Activated T-helper 1 cell treated with anti-CD3 and anti-CD28 coated beads, Interleukin-12 subunit alpha, Interleukin-12 subunit beta, Interleukin-2, Interleukin-4 antibody, amounts not matched to agents 30 ng/mL and 10 ng/mL and 1 ng/mL, durations not matched to agents 14 hours and 24 hours and 36 hours (primary cell): ENCODE measurements at regions not wholly inside any gene's neighbourhood (a gene's known extent, or its start where the extent isn't known, plus 50 kb on each side); places are given as distances from the start of the nearest gene placed in this dataset.
"Not testable (repeated sequence)": the region's sequence is repeated elsewhere in the genome, so short reads cannot be mapped to it uniquely, and the experiment has no call there.

Experiments used
- DNase-seq: peaks from one replicate; pipeline ENCODE4 v3.0.0; 2021; ENCODE audit warnings: low spot score
- H3K27ac Mint-ChIP-seq: one replicate; pipeline ENCODE4 v1.8.0; 2021; ENCODE audit warnings: mild to moderate bottlenecking, mixed read lengths
- H3K27me3 Mint-ChIP-seq: one replicate; pipeline ENCODE4 v1.8.0; 2022; ENCODE audit warnings: mild to moderate bottlenecking, moderate library complexity, mixed read lengths; ENCODE audit not compliant: insufficient read depth
- H3K36me3 Mint-ChIP-seq: one replicate; pipeline ENCODE4 v1.8.0; 2021; ENCODE audit warnings: low read depth, mixed read lengths
- H3K4me1 Mint-ChIP-seq: one replicate; pipeline ENCODE4 v1.8.0; 2021; ENCODE audit warnings: low read depth, mixed read lengths
- H3K4me3 Mint-ChIP-seq: one replicate; pipeline ENCODE4 v1.8.0; 2021; ENCODE audit warnings: mild to moderate bottlenecking, moderate library complexity, mixed read lengths
- H3K9me3 Mint-ChIP-seq: one replicate; pipeline ENCODE4 v1.8.0; 2021; ENCODE audit warnings: mixed read lengths
- intact Hi-C: fragments of 100-400 bp; cut with micrococcal nuclease; formaldehyde crosslinking; loops from one replicate; pipeline ENCODE4 v1.15.1; 2024

DNA sequence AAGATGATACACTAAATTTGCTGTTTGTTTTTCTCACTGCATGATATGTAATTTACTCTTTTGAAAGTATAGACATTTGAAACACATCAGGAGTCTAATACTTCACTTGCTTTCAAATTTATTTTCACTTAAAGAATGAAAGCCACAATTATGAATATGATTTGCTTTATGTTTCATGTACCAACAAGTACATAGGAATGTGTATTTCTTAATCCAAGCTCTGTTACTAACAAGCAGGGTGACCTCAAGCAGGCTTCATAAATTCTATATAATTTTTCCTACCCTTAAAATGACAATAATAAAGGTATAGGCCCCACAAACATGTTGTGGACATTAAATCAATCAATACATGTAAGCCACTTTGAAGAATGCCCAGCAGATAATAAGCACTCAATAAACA lies 170.2 kb upstream of the P2RY1 start:
- Mint-ChIP-seq H3K36me3 (no peaks in the 10 kb centered on the region), H3K4me3 (no peak overlapping the region), H3K4me1 (no peaks in the 10 kb centered on the region), H3K27ac (no peak overlapping the region), H3K27me3 (no peaks in the 10 kb centered on the region), H3K9me3 (peaks cover 19% of the 10 kb centered on the region)
- DNase-seq: no peak
- intact Hi-C loops: no loop called here

DNA sequence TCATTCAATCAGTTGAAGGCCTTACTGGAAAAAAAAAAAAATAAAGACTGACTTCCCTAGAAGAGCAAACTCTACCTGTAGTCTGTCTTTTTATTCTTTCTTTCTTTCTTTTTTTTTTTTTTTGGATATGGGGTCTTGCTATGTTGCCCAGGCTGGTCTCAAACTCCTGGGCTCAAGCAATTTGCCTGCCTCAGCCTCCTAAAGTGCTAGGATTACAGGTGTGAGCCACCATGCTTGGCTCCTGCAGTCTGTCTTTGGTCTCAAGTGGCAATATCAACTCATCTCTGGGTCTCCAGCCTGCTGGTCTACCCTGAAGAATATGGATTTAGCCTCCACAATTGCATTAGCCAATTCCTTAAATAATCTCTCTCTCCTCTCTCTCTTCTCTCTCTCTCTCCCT lies 167.7 kb upstream of the P2RY1 start:
- no peaks in the 10 kb centered on the region for H3K4me1 Mint-ChIP-seq
- no peak overlapping the region for H3K4me3 Mint-ChIP-seq
- H3K36me3 Mint-ChIP-seq: no peaks in the 10 kb centered on the region
- no peaks in the 10 kb centered on the region for H3K27me3 Mint-ChIP-seq
- intact Hi-C loops: no loop called here
- DNase-seq: no peak
- H3K9me3 Mint-ChIP-seq: peaks cover 2% of the 10 kb centered on the region
- no peak overlapping the region for H3K27ac Mint-ChIP-seq

DNA sequence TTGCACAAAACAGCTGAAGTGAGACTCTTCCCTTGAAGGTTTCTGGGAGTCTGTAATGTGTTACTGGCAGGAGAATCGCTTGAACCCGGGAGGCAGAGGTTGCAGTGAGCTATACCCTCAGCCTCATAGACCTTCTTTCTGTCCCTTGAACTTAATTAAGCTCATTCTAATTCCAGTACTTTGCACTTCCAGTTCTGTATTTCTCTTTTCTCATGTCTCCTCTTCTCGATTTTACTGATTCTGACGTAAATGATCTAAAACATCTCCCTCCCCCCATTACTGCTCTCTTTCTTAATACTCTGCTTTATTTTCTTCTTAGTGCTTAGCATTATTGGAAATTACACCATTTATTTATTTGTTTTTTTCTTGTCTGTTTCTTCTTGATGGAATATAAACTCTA lies 165.4 kb upstream of the P2RY1 start:
- DNase-seq: no peak
- intact Hi-C loops: no loop called here
- H3K27me3 Mint-ChIP-seq: no peaks in the 10 kb centered on the region
- H3K4me1 Mint-ChIP-seq: no peaks in the 10 kb centered on the region
- H3K36me3 Mint-ChIP-seq: no peaks in the 10 kb centered on the region
- no peaks in the 10 kb centered on the region for H3K9me3 Mint-ChIP-seq
- no peak overlapping the region for H3K4me3 Mint-ChIP-seq
- no peak overlapping the region for H3K27ac Mint-ChIP-seq

DNA sequence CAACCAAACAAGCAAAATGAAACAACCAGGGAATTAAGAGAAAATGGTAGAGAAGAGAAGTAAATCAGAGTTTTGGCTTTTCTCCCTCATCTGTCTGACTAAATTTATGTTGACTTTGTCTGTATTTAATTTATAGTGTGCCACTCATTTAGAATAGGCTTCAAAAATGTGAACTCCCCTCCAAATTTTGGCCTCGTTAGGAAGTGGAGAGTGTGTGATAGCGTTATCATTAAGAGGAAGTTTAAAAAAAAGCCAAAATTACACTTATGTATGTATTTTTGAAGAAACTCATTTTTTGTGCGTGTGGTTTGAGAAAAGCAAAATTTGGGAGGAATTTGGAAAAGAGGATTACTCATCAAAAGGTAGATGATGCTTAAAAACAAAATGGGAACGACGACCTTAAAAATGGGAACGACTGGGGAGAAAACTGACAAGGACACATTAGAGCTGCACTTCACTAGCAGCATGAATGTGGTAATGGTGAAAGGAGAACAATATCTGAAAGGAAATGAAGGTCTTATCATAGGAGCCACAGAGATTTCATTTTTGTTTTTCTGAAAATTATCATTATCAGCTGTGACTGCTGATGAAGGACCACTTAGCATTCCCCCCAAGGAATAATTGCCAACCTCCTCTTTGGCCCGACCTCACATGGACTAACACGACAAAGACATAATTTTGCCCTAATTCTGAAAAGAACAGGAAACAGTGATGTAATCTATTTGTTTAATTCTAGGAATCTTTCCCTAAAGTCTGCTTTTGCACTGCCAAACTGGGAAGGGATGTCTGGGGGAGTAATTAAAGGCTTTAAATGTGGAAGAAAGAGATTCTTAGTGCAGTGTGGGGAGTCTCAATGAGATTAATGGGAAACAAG lies 163.2 kb upstream of the P2RY1 start:
- no peak overlapping the region for H3K4me3 Mint-ChIP-seq
- no peak overlapping the region for H3K27ac Mint-ChIP-seq
- intact Hi-C loops: no loop called here
- H3K36me3 Mint-ChIP-seq: no peaks in the 10 kb centered on the region
- DNase-seq: no peak
- no peaks in the 10 kb centered on the region for H3K27me3 Mint-ChIP-seq
- no peaks in the 10 kb centered on the region for H3K4me1 Mint-ChIP-seq
- H3K9me3 Mint-ChIP-seq: no peaks in the 10 kb centered on the region

DNA sequence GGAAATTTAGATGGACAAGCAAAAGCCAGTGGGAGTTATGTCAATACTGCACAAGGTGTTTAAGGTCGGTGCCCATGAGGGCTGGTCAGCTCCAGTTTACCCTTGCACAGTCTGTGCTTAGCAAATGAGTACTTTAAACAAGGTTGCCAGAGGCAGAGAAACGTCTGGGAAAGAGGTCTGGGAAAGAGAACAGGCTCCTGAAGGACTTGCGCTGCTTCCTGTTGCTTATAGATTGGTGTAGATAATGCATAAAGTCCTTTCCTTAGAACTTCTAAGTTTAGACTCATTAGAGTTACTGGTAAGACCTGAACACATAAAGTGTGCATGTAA lies 162.6 kb upstream of the P2RY1 start:
- DNase-seq: no peak
- Mint-ChIP-seq H3K36me3 (no peaks in the 10 kb centered on the region), H3K9me3 (no peaks in the 10 kb centered on the region), H3K4me1 (no peaks in the 10 kb centered on the region), H3K27me3 (no peaks in the 10 kb centered on the region), H3K4me3 (no peak overlapping the region), H3K27ac (no peak overlapping the region)
- intact Hi-C loops: no loop called here

DNA sequence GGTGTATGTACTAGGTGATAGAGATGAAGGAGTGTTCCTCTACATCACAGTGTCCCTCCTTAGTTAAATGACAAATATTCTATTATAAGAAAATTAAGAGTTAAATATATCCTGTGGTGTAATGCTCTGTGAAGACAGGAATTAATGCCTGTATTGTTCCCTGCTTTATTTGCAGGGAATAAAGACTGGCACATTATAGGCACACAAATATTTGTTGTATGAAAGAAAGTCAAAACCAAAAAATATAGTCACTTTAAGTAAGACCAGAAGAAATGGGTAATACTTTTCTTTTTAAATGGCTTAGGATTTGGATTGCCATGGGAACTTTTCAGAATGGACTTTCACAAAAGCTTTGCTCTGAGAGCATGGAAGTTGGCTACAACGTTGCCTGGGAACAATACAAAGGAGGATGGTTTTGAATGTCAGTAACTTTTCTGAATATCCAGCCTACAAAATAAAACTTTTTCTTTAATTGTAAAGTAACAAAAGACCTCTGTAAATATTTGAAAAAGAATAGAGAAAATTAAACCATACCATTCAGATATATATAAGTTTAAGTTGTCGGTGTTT lies 158.0 kb upstream of the P2RY1 start:
- Mint-ChIP-seq H3K4me1 (no peaks in the 10 kb centered on the region), H3K4me3 (no peak overlapping the region), H3K27me3 (no peaks in the 10 kb centered on the region), H3K27ac (no peak overlapping the region), H3K36me3 (no peaks in the 10 kb centered on the region), H3K9me3 (no peaks in the 10 kb centered on the region)
- no peak for DNase-seq
- intact Hi-C loops: no loop called here

DNA sequence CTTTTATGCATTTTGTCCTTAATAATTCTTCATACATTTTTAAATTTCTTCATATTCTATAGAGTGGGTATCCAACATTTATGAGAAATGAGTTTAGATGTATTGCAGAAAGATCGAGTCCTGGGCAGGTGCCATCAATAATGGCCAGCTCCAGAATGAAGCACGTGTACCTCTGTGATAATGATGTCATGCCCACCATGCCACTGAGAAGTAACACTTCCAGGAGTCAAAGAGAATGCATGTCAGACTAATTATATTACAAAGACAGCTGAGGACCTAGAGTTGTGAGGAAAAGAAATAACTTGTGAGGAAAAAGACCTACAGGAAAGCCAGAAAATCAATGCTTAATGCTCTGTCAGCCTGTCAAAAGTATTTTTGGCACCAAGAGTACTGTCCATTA lies 157.4 kb upstream of the P2RY1 start:
- H3K4me1 Mint-ChIP-seq: no peaks in the 10 kb centered on the region
- no peaks in the 10 kb centered on the region for H3K27me3 Mint-ChIP-seq
- intact Hi-C loops: no loop called here
- H3K36me3 Mint-ChIP-seq: no peaks in the 10 kb centered on the region
- H3K27ac Mint-ChIP-seq: no peak overlapping the region
- DNase-seq: no peak
- no peaks in the 10 kb centered on the region for H3K9me3 Mint-ChIP-seq
- no peak overlapping the region for H3K4me3 Mint-ChIP-seq

DNA sequence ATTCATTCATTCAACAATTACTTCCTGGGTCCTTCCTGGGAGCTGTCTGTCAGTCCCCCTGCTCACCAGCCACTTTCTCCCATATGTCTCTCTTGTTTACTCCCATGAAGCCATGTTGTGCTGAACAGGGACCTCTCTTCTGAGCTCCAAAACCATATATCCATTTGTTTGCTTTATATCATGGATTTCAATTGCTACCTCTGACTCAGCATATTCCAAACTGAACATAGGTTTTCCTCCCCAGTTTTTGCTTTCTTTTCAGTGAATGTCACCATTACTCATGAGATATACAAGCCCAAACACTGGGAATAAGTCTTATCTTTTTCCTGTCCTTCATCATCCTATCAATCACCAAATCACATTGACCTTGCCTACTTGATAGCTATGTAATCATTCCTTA lies 152.5 kb upstream of the P2RY1 start:
- no peak for DNase-seq
- Mint-ChIP-seq H3K4me1 (no peaks in the 10 kb centered on the region), H3K4me3 (no peak overlapping the region), H3K27me3 (no peaks in the 10 kb centered on the region), H3K27ac (no peak overlapping the region), H3K9me3 (no peaks in the 10 kb centered on the region), H3K36me3 (no peaks in the 10 kb centered on the region)
- intact Hi-C loops: no loop called here

DNA sequence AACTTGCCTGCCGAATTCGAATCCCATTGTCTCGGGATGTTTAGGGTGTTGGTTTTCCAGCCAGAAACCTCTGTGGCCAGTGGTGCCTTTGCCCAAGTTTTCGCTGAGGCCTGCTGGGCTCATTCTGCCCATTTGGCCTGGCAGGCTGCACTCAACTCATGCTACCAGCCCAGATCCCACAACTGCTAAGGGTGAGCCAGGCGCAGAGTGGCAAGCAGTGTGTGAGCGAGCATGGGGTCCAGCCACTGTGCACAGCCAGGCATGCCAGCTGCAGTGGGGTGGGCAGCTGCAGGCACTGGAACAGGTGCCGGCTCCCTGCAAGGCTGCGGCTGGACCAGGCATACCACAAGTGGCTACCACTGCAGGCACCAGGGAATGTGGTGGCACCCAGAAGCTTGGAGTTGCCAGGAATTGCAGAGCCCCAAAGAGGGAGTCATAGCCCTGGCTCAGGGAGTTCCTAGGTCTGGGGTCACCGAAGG lies 151.4 kb upstream of the P2RY1 start:
- no peaks in the 10 kb centered on the region for H3K4me1 Mint-ChIP-seq
- no peak overlapping the region for H3K27ac Mint-ChIP-seq
- no peaks in the 10 kb centered on the region for H3K27me3 Mint-ChIP-seq
- H3K36me3 Mint-ChIP-seq: no peaks in the 10 kb centered on the region
- no peak for DNase-seq
- H3K4me3 Mint-ChIP-seq: no peak overlapping the region
- intact Hi-C loops: no loop called here
- H3K9me3 Mint-ChIP-seq: no peaks in the 10 kb centered on the region

DNA sequence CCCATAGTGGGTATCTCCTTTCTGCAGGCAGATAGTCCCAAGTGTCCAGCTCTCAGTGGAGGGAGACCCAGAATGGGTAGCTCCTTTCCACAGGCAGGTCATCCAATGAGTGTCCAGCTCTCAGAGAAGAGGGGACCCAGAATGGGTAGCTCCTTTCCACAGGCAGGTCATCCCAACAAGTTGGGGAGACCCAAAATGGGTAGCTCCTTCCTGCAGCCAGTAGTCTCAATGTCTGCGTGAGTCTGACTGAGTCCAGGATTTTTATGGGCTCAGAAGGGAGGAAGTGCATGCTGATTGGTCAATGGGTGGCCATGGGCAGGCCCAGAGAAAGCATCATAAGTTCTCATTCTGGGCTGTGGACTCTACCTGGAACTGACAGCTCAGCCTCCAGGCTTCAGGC lies 150.7 kb upstream of the P2RY1 start:
- no peaks in the 10 kb centered on the region for H3K36me3 Mint-ChIP-seq
- H3K27ac Mint-ChIP-seq: no peak overlapping the region
- intact Hi-C loops: no loop called here
- no peak for DNase-seq
- no peaks in the 10 kb centered on the region for H3K9me3 Mint-ChIP-seq
- H3K27me3 Mint-ChIP-seq: no peaks in the 10 kb centered on the region
- no peak overlapping the region for H3K4me3 Mint-ChIP-seq
- no peaks in the 10 kb centered on the region for H3K4me1 Mint-ChIP-seq

DNA sequence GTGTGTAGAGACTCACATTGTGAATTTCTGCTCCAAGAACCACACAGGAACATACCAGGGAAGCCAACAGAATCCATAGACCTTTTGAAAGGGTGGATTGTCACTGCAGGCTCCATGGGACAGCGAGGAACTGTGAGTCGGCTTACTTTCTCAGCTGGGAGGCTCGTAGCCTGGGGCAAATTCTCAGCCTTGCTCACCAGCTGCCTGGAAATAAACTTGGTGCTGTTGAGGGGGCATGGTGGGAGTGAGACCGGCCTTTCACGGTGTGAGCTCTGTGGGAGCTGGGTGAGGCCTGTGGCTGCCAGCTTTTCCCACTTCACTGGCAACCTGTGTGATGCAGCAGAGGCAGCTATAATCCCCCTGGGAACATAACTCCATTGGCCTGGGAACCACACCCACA lies 146.6 kb upstream of the P2RY1 start:
- no peak overlapping the region for H3K4me3 Mint-ChIP-seq
- peaks cover 2% of the 10 kb centered on the region for H3K27me3 Mint-ChIP-seq
- no peak overlapping the region for H3K27ac Mint-ChIP-seq
- H3K9me3 Mint-ChIP-seq: no peaks in the 10 kb centered on the region
- intact Hi-C loops: no loop called here
- peaks cover 1% of the 10 kb centered on the region for H3K36me3 Mint-ChIP-seq
- no peak for DNase-seq
- peaks cover 7% of the 10 kb centered on the region for H3K4me1 Mint-ChIP-seq

DNA sequence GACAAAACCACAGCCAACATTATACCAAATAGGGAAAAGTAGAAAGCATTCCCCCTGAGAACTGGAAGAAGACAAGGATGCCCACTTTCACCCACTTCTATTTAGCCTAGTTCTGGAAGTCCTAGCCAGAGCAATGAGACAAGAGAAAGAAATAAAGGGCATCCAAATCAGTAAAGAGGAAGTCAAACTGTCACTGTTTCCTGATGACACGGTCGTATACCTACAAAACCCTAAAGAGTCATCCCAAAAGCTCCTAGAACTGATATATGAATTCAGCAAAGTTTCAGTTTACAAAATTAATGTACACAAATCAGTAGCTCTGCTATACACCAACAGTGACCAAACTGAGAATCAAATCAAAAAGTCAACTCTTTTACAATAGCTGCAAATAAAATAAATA lies 142.6 kb upstream of the P2RY1 start:
- not testable (repeated sequence) for H3K27me3 Mint-ChIP-seq, H3K9me3 Mint-ChIP-seq, H3K36me3 Mint-ChIP-seq, H3K27ac Mint-ChIP-seq, H3K4me1 Mint-ChIP-seq, DNase-seq, H3K4me3 Mint-ChIP-seq
- intact Hi-C loops: loop anchor here (2.0 to 5.0 kb wide), 2 partner anchors 220 to 1388 kb away; no protein-coding TSS in a partner anchor

DNA sequence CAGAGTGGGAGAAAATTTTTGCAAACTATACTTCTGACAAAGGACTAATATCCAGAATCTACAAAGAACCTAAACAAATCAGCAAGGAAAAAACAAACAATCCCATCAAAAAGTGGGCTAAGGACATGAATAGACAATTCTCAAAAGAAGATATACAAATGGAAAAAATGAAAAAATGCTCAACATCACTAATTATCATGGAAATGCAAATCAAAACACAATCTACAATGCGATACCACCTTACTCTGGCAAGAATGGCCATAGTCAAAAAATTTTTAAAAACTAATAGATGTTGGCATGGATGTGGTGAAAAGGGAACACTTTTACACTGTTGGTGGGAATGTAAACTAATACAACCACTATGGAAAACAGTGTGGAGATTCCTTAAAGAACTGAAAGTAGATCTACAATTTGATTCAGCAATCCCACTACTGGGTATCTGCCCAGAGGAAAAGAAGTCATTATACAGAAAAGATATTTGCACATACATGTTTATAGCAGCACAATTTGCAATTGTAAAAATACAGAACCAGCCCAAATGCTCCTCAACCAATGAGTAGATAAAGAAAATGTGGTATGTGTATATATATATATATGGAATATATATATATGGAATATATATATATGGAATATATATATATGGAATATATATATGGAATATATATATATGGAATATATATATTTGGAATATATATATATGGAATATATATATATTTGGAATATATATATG lies 141.2 kb upstream of the P2RY1 start:
- not testable (repeated sequence) for H3K27ac Mint-ChIP-seq, H3K4me3 Mint-ChIP-seq, H3K9me3 Mint-ChIP-seq, H3K36me3 Mint-ChIP-seq, H3K27me3 Mint-ChIP-seq, DNase-seq, H3K4me1 Mint-ChIP-seq
- intact Hi-C loops: loop anchor here (2.0 to 5.0 kb wide), 2 partner anchors 221 to 1389 kb away; no protein-coding TSS in a partner anchor
